ENCODE measurements at regions not wholly inside any gene's neighbourhood (a gene's known extent, or its start where the extent isn't known, plus 50 kb on each side); places are given as distances from the start of the nearest gene placed in this dataset.

DNA sequence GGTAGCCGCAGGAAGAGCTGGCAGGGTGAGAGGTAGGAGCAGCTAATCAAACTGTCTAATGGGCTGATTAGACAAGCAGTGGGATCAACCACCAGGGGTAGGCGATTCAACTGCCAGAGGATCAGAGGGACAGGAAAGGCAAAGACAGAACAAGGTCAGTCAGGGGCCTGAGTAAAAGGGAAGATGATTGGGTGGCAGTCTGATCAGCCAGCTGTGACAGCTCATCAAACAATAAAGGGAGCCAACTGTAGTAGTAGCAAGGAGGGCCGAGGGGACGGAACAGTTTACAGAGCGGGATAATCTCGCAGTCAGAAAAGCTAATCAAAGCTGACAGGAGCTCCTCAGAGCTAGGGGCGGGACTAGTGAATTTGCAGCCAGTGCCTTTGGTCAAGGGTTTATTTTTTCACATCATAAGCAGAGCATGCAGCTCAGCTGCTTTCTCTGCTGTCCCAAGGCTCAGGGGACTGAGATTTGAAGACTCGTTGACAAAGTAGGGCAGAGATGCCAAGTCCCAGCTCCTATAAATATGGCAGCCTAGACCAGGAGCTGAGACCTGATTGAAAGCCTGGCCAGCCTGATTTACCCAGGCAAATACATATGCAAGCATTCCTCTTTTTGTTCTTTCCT is 418.2 kb downstream of the GABRG2 start:
- intact Hi-C loops (cut with micrococcal nuclease; ENCODE audit: unreplicated experiment), result no loop called here
- H3K27me3 Mint-ChIP-seq (ENCODE audit: insufficient read depth, unreplicated experiment), result no peaks in the 10 kb centered on the region

GRCh38 chr5:162487528-162488525 is 420.3 kb downstream of the GABRG2 start:
- Mint-ChIP-seq H3K4me1 (ENCODE audit: low read depth, unreplicated experiment) (no peaks in the 10 kb centered on the region), H3K4me3 (ENCODE audit: unreplicated experiment) (no peak overlapping the region), H3K27ac (ENCODE audit: unreplicated experiment) (no peak overlapping the region), H3K36me3 (ENCODE audit: insufficient read depth, unreplicated experiment) (no peaks in the 10 kb centered on the region), H3K27me3 (ENCODE audit: insufficient read depth, unreplicated experiment) (no peaks in the 10 kb centered on the region), H3K9me3 (ENCODE audit: unreplicated experiment) (no peaks in the 10 kb centered on the region)
- DNase-seq, result no peak
- TF ChIP-seq, protein P1, sequence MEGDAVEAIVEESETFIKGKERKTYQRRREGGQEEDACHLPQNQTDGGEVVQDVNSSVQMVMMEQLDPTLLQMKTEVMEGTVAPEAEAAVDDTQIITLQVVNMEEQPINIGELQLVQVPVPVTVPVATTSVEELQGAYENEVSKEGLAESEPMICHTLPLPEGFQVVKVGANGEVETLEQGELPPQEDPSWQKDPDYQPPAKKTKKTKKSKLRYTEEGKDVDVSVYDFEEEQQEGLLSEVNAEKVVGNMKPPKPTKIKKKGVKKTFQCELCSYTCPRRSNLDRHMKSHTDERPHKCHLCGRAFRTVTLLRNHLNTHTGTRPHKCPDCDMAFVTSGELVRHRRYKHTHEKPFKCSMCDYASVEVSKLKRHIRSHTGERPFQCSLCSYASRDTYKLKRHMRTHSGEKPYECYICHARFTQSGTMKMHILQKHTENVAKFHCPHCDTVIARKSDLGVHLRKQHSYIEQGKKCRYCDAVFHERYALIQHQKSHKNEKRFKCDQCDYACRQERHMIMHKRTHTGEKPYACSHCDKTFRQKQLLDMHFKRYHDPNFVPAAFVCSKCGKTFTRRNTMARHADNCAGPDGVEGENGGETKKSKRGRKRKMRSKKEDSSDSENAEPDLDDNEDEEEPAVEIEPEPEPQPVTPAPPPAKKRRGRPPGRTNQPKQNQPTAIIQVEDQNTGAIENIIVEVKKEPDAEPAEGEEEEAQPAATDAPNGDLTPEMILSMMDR (IDR thresholded peaks at IDR 0.05; ENCODE audit: insufficient read depth in 1 of 2, low read depth in 1 of 2, low read length in 1 of 2, severe bottlenecking in 1 of 2, unreplicated experiment in 1 of 2), result no peak
- ChIA-PET POLR2A (no interaction called here), CTCF (no interaction called here)
- Histone ChIP-seq H3K9me3 (no peaks in the 10 kb centered on the region), H3K27me3 (replicated peaks; ENCODE audit: control insufficient read depth, insufficient read depth, low read length) (no peaks in the 10 kb centered on the region), H3K4me1 (no peaks in the 10 kb centered on the region), H3K36me3 (ENCODE audit: control insufficient read depth, insufficient read depth, low read length) (no peaks in the 10 kb centered on the region), H3K4me3 (ENCODE audit: low read depth, low read length) (no peak overlapping the region)
- intact Hi-C loops (cut with micrococcal nuclease; ENCODE audit: unreplicated experiment), result no loop called here
- BruUV-seq (replicated peaks), result no TSS peak

More for the DNA sequence above, 418.2 kb downstream of the GABRG2 start:
- Mint-ChIP-seq H3K36me3 (ENCODE audit: insufficient read depth, unreplicated experiment) (no peaks in the 10 kb centered on the region), H3K9me3 (ENCODE audit: unreplicated experiment) (no peaks in the 10 kb centered on the region), H3K4me3 (ENCODE audit: unreplicated experiment) (no peak overlapping the region), H3K27ac (ENCODE audit: unreplicated experiment) (no peak overlapping the region), H3K4me1 (ENCODE audit: low read depth, unreplicated experiment) (no peaks in the 10 kb centered on the region)
- ChIA-PET CTCF (no interaction called here), POLR2A (no interaction called here)
- TF ChIP-seq, protein P1 (IDR thresholded peaks at IDR 0.05; ENCODE audit: insufficient read depth in 1 of 2, low read depth in 1 of 2, low read length in 1 of 2, severe bottlenecking in 1 of 2, unreplicated experiment in 1 of 2), result no peak
- H3K9me3 ChIP-seq, result no peaks in the 10 kb centered on the region
- no peak for DNase-seq
- no peak overlapping the region for H3K4me3 ChIP-seq (ENCODE audit: low read depth, low read length)
- no peaks in the 10 kb centered on the region for H3K36me3 ChIP-seq (ENCODE audit: control insufficient read depth, insufficient read depth, low read length)
- no peaks in the 10 kb centered on the region for H3K4me1 ChIP-seq
- BruUV-seq (replicated peaks), result no TSS peak
- H3K27me3 ChIP-seq (replicated peaks; ENCODE audit: control insufficient read depth, insufficient read depth, low read length), result no peaks in the 10 kb centered on the region

GRCh38 chr5:162496100-162496808 is 428.7 kb downstream of the GABRG2 start:
- no peak overlapping the region for H3K4me3 Mint-ChIP-seq (ENCODE audit: unreplicated experiment)
- no peaks in the 10 kb centered on the region for H3K4me1 ChIP-seq
- no peak overlapping the region for H3K4me3 ChIP-seq (ENCODE audit: low read depth, low read length)
- no peak overlapping the region for H3K27ac Mint-ChIP-seq (ENCODE audit: unreplicated experiment)
- H3K27me3 ChIP-seq (replicated peaks; ENCODE audit: control insufficient read depth, insufficient read depth, low read length), result no peaks in the 10 kb centered on the region
- BruUV-seq (replicated peaks), result no TSS peak
- POLR2A ChIA-PET, result no interaction called here
- TF ChIP-seq, protein P1 (IDR thresholded peaks at IDR 0.05; ENCODE audit: insufficient read depth in 1 of 2, low read depth in 1 of 2, low read length in 1 of 2, severe bottlenecking in 1 of 2, unreplicated experiment in 1 of 2), result no peak
- no peaks in the 10 kb centered on the region for H3K9me3 Mint-ChIP-seq (ENCODE audit: unreplicated experiment)
- intact Hi-C loops (cut with micrococcal nuclease; ENCODE audit: unreplicated experiment), result no loop called here
- H3K27me3 Mint-ChIP-seq (ENCODE audit: insufficient read depth, unreplicated experiment), result no peaks in the 10 kb centered on the region
- no peaks in the 10 kb centered on the region for H3K9me3 ChIP-seq
- H3K36me3 Mint-ChIP-seq (ENCODE audit: insufficient read depth, unreplicated experiment), result no peaks in the 10 kb centered on the region
- no peak for DNase-seq
- CTCF ChIA-PET, result no interaction called here
- no peaks in the 10 kb centered on the region for H3K36me3 ChIP-seq (ENCODE audit: control insufficient read depth, insufficient read depth, low read length)
- no peaks in the 10 kb centered on the region for H3K4me1 Mint-ChIP-seq (ENCODE audit: low read depth, unreplicated experiment)

All from Caco-2 (cell line).